Midbrain (tissue), 1 donor: ENCODE measurements at regions not wholly inside any gene's neighbourhood (a gene's known extent, or its start where the extent isn't known, plus 50 kb on each side); places are given as distances from the start of the nearest gene placed in this dataset.
A peak's percentile ranks its signal among the peaks of the same experiment; 100 is the strongest.

Source experiments
- DNase-seq: peaks from one replicate; lab custom pipeline; 2025; lab: John Stamatoyannopoulos, UW

DNA sequence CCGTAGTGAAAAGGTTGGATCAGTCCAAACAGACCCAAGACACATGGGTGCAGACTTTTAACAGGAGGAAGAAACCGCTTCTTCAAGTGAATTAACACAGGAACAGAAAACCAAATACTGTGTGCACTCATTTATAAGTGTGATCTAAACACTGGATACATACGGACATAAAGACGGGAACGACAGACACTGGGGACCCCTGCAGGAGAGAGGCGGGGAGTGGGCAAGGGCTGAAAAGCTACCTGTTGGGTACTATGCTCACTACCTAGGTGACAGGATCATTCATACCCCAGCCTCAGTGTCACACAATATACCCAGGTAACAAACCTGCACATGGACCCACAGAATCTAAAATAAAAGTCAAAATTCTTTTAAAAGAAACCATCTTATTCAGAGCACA lies 326.0 kb upstream of the NOCT start:
- DNase-seq = no peak

DNA sequence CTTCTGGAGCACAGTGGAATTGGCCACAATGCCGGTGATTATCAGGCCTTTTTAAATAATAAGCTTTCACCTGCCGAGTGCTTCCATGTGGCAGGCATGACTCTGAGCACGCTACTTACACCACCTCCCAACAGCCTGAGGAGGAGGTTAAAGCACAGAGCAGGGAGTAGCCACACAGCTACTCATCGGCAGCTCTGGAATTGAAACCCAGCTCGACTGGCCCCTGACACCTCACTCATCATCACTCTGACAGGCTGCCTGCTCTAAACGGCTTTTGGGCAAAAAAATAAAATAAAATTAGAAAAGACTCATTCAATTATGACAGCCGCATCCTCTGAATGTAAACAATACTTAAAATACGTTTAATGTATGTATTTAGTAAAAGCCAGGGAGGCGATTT lies 326.4 kb upstream of the NOCT start:
- no peak for DNase-seq

DNA sequence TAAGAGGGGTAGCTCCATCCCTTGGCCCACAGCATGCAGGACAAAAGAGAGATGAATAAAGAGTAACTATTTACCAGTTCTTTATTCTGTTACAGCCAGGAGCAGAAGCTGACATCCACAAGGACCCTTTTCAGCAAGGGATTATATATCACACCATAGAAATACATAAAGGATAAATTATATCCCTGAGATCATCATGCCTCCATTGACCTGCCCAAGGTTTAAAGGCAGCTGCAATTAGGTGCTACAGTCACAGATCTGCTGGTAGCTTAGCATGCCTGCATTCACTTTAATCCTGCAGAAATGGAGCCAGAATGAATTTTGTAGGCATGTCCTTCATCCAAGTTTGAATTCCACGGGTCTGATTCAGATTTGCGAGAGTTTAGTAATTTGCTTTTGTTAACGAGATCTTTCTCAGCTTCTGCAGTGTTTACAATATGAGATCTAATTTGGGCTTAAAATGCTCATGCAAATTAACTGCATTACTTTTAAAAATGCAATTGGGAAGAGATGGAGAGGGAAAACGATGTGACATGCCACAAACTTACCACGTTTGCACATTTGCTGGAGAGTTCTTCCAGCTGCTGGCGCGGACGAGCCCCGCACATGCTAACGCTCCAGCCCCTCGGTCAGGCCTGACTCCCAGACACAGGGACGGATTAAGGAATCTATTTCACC lies 327.0 kb upstream of the NOCT start:
- DNase-seq = no peak

DNA sequence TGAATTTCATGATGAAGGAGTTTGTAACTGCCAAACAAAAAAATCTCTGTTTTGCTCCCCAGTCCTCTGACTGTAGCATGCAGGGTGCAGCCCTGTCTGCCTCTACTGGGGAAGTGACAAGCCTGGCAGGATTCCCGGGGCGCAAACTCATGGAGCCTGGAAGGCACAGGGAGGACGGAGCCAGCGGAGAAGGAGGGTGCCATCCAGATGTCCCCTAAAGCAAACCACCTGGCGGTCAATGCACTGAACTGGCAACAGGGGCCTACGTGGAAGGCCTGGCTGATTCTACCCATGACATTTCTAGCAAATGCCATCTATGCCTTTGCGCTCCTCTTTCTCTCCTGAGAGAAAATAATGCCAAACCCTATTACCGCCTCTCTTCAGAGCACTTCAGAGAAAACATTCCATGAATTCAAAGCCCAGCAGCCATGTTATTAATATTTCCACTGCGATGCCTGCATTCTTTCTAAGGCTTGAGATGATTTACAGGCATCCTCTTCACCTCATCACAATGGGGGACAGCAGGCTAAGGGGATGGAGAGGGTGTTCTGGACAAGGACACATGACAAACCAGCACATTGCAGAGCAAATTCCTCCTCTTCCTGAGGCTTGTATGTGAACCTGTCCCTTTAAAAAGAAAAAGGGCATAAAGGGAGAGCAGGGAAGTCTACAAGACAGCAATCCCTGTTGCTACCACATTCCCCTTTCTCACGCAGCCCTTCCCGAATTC lies 329.3 kb upstream of the NOCT start:
- no peak for DNase-seq

DNA sequence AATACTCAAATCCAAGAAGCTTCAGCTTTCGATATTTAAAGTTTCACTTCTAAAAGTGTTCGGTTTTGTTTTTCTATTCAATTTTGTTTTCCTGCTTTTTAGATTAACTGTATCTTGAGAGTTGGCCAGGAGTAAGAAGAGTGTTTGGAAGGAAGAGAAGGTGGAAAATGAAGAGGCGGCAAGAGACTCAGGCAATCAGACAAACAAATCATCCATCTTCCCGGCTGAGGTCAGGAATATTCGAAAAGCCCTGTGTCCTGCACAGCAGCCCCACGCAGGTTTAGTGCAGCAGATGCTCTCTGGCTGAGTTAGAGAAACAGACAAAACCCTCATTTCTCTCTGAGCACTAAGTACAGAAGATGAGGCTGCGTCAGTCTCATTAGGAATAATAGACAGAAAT lies 330.3 kb upstream of the NOCT start:
- DNase-seq = no peak

DNA sequence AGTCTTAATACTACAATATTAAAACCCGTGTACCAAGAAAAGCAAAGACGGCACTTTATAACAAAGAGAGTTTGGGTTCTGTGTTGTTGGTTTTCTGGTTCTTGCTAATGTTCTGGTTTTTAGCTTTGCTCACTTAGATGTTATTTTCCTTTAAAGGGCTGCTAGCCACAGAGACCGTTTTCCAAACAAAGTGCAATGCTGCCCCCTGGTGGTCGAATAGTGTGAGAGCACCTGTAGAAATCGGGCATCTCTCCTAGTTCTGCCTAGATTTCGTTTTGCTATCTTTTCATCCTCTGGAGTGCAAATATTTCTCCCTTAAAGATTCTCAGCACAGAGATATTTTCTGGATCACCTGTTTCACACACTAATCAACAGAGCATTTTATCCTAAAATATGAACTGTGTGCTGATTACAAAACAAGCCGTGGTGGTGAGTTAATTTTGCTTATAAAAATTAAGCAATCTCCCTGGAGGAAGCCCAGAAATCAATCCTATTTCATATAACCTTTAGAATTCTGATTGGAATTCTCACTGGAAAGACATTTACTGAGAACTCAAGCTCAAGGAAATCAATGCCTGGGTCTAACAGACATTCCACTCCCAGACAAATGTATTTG lies 334.5 kb upstream of the NOCT start:
- DNase-seq = peak; percentile 88

DNA sequence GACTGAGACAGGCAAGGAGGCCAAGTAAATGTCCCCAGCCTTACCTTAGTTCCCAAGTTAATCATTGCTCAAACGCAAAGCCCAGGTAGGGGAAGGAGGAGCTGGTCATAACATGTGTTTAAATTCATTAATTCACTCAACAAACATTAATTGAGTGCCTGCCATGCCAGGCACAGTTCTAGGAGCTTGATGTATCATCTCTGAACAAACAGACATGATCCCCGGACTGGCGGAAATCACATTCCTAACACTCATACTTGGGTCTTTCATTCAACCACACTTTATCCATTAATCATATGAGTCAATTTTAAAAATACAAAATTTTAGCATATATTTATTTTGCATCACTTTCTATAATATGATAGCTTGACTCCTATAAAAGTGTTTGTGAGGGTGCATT lies 335.3 kb upstream of the NOCT start:
- DNase-seq = no peak

DNA sequence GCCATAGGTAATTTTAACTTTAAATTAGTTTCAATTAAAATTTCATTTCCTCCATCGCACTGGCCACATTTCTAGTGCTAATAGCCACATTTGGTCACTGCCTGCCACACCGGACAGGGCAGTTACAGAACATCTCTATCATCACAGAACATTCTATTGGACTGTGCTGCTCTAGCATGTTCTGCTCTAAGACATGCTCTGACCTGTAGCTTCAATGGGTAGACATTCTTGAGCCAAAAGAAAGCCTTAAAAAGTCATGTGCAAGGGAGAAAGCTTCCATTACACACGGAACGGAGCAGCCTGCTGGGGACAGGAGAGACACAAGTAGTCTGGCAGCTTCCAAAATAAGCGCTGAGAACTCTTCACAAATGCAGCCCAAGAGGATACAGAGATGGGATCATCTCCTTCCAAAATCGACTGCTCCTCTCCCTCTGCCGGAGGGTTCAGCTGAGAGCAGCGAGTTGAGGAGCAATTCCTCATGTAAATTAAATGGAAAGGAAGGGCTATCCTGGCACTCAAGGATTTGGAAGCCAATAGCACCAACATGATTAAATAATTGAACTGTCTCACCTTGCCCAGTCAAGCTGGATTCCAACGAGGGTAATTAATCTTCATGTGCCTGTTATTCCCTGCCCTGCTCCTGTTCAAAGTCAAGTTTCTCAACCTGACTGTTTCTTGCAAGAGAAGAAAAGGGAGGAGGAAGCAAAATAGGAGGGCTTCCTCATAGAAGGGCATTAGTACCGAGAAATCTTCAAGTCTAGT lies 336.4 kb upstream of the NOCT start:
- DNase-seq = no peak

DNA sequence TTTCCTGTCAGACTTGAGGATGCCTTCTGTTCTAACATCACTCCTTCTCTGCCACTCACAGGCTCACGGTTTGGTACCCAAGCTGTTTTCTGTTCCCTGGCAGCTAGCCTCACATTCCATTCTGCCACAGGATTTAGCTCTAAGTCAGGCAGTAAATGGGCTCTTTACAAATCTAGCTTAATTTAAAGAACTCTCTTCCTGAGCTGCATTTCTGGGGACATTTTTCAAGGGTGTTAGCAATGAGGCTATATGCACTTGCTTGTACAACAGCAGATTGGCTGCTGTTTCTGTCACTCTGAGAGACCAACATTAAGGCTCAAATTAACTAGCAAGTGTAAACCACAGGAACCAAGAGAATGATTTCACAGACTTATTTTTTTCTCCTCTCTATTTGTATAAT lies 337.8 kb upstream of the NOCT start:
- DNase-seq = no peak

DNA sequence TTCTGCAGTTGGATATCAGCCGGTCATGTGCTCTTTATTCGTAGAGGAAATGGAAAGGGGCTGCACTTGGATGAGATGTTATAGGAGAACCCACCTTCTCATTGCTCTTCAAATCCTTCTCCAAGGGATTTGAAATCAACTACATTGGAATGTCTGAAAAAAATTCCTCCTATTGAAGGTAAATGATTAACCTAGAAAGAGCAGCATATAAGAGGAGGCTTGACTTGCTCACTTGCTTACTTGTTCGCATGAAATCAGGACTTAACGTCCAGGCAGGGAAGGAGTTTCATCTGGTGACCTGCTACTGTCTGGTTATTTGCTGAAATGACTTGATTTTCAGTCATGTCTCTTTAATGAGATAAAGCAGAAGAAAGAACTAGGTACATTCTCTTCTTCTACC lies 338.4 kb upstream of the NOCT start:
- DNase-seq = no peak

DNA sequence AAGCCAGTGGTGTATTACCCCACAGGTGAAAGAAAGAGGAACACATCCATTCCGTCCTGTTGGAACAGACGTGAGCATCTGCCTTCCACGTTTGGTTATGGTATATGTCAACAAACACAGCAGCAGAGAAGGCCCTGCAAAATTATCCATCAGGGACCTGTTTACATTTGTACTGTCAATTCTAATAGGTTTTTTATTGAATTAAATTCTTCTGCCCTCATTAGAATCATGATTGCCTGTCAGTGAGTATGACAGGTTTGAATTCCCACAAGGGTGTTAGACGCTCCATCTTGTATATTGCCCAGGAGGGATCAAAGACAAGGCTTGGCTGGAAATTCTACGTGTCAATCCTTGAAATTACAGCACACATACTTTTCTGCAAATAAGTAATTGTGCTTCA lies 339.9 kb upstream of the NOCT start:
- DNase-seq = no peak

DNA sequence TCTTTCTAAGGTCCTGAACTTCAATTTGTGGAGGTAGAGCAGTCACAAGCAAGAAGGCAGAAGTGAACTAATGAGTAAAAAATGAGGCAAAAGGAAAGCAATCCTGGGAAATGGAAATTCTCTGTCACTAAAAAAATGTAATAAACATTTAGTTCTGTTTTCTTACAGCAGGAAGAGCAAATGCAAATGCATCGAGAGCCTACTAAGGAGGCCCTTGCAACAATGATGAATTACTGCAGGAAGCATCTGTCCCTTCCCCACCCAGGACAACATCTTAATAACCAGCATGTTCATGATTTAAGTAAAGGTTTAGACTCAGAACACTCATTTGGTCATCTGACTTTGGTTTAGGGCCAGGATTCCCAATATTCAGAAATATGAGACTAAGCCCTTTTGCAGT lies 341.4 kb upstream of the NOCT start:
- DNase-seq = no peak

DNA sequence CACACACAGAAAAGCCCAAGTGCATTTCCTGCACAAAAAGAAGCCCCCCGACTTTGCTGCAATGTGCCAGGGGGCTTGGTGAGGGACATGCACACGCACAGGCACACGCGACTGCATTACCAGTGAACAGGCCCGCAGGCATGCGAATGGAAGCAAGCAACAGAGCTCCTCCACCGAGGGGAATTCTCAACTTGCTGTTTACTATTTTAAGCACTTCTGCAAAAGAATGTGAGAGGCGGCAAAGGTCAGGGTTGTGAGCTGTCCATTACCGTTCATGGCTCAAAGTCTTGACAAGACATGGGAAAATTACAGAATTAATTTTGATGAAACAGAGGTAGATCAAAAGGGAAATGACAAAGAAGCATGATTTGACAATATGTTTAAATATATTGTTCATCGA lies 342.5 kb upstream of the NOCT start:
- no peak for DNase-seq

DNA sequence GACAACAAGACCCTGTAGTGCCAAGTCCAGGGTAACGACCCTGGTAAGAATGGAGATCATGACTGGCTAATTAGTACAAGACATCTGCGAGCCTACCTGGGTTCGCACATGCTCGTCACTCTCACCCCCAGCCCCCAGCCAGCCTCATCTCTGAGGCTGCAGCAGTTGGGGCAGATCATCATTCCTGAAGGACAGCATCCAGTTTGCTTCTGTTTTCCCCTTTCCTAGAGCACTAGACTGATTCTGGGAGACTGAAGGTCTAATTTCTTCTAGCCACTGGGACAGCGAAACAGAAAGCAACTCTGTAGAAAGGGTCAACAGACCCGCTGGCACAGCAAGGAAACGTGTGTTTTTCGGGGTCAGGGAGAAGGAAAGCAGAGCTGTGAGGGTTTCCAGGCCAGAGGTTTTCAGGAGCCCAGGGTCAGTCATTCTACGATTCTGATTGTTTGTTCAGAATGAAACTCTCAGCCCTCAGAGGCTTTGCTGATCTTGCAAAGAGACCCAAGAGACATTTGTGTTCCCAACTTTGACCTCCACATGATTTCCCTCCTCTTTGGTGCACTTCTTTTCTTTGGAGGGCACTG lies 343.1 kb upstream of the NOCT start:
- DNase-seq = no peak

DNA sequence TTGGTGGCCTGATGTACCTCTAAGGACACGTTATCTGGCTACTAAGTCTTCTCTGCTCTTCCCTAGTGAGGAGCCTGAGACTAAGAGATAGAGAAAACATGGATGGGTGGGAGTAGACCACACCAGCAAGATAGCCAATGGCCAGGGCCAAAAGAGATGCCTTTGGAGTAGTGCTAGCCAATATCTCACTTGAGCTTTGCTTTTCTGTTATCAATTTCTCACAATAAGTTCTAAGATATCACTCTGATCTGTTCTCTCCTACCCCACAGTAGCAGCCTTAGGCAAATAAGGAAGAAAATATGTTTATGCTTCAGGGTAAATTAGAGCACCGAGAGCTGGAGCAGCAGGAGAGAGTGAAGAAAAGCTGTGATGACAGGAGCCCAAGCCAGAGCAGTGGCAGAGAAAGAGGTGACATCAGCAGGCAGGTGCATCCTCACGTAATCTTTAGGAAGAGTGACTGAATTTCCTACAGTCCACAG lies 343.9 kb upstream of the NOCT start:
- no peak for DNase-seq

DNA sequence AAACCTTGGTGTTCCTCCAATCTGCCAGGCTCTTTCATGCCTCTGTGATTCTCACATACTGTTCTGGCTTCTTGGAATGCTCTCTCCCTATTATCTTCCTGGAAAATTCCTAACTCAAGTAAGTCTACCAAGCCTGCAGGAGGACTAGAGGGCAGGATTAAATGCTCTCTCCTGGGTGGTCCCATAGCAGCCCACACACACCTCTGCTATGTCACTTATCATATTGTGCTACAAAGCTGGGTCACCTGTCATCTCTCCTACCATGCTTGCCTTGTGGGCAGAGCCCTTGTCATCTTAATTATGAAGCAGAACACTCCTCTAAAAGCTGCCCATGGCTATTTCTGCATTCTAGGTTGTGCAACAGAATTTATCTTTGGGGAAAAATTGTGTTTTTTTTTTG lies 344.5 kb upstream of the NOCT start:
- DNase-seq = no peak

DNA sequence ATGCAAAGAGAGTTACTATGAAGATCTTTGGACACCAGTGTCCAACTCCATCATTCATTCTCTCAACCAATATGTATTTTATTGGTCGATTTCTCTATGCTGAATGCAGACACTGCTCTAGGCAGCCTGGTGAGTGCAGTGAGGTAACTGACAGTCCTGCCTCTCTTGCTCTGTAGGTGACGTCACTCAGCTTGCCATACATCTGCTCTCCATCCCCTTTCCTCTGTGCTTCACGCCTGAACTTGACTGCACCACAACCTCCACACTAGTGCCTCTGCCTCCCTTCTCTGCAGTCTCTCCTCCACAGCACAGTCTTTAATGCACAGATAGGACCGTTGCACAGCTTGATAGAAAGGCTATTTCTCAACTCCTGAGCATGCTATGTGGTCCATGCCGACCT lies 344.9 kb upstream of the NOCT start:
- no peak for DNase-seq

DNA sequence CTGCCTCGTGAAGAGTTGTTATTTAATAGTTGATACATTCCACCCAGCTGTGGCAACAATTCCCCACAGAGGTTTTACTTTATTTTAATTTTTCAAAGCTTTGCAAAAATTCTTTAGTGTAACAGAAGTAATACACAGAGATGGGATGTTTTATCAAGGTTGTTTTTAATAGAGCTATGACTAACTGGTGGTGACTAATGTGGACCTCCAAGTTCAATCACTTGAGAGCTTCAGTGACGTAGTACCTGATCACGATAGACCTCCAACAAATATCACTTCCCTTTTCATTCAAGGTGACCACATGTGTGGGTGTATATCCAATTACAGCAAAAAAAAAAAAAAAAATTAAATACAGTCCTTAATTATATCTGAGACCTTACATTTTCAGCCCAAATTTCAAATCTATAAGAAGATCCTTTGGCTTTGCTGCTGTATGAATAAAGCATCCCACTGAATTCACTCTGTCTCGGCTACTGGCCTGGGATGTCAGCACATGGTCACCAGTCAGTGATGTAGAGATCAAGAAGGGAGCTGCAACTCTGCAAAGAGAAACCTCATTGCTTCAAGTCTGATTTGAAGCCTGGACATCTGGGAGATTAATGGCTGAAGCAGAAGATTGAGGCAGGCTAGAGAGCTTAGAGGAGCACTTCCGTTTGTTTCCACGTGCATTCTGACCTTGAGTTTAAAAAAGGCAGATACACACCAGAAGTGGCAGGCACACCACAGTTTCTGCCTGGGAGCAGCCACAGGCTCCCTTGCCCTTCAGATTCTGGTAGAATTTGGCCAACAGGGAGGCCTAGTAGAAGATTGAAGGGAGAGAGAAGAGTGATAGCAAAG lies 345.9 kb upstream of the NOCT start:
- no peak for DNase-seq

DNA sequence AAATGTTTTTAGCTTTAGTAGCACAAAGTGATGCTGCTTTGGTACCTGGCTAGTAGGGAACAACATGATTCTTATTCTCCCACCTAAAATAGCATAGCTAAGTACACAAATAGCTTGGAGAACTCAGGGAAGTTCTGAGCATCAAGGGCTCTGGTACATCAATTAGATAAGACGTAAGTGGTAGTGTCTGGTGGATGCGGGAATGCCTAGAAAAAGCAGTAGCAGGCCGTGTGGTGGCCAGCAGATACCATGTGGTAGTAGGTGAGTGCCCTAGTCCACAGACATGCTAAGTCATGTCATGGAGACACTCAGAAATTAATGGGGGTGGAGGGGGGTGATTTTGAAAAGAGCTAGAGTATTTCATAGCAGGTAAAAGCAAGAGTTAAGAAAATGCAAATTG lies 347.3 kb upstream of the NOCT start:
- no peak for DNase-seq

DNA sequence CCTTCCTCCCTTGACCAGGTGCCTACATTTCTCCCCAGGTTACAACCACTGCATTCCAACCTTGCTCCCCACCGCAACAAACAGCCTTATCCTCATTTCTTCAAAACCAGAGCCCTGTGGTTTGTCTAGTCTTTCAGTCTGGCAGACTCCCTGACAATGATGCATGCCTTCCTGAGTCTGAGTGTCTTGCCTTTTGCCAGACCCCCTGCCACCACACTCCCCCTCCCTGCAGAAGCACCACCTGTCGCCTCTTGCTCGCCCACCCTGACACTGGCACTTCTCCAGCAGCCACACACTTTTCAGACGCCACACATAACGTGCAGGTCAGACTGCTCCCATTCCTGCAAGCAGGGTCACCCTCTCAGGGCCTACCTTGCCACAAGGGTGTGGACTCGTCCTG lies 349.2 kb upstream of the NOCT start:
- DNase-seq = no peak

DNA sequence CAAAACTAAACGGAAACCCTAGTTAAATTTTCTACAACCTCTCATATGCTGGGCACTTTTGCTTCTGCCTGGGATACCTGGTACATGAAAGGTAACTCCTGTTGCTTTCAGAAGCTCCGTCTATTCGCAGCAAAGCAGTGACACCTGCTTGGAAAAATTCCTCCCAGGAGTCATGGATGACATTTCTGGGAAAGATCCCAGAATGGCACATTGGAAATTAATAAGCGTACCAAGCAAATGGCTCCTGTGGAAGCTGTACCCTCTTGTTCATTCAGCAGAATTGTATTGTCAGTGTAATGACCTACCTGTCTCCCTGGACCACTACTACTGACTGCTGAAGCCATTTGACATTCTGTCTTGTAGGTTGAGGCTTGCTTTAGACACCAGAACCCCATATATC lies 349.7 kb upstream of the NOCT start:
- no peak for DNase-seq
